MCF 10A (cell line): ENCODE measurements at regions not wholly inside any gene's neighbourhood (a gene's known extent, or its start where the extent isn't known, plus 50 kb on each side); places are given as distances from the start of the nearest gene placed in this dataset.
A peak's percentile ranks its signal among the peaks of the same experiment; 100 is the strongest.

Experiments
- BruUV-seq: library from RNA; stranded (reverse); fragments of 400-500 nt; replicated peaks from 2 replicates; lab custom pipeline; 2021; lab: Mats Ljungman, UMichigan
- CTCF ChIA-PET: fragments of 300-600 bp; sonication (Branson Sonifier 250); formaldehyde crosslinking; extraction: SDS; loops from one replicate; lab custom pipeline; 2021; ENCODE audit warnings: antibody characterized with exemption, inconsistent platforms; lab: Yijun Ruan, JAX
- POLR2A ChIA-PET: fragments of 300-600, 350-650 bp; sonication (Branson Sonifier 250); formaldehyde crosslinking; extraction: SDS; loops from one replicate; lab custom pipeline; 2020; ENCODE audit warnings: antibody characterized with exemption, inconsistent platforms; lab: Yijun Ruan, JAX
- DNase-seq: peaks from one replicate; pipeline ENCODE4 v3.0.0-alpha.2; 2018; ENCODE audit not compliant: unreplicated experiment
- H3K27ac Mint-ChIP-seq: one replicate; pipeline ENCODE4 v1.8.0; 2022; ENCODE audit warnings: mild to moderate bottlenecking, low read depth, mixed read lengths; ENCODE audit not compliant: unreplicated experiment
- H3K27me3 Mint-ChIP-seq: one replicate; pipeline ENCODE4 v1.8.0; 2022; ENCODE audit warnings: mixed read lengths; ENCODE audit not compliant: insufficient read depth, unreplicated experiment
- H3K36me3 Mint-ChIP-seq: one replicate; pipeline ENCODE4 v1.8.0; 2022; ENCODE audit warnings: mild to moderate bottlenecking, moderate library complexity, mixed read lengths; ENCODE audit not compliant: insufficient read depth, unreplicated experiment
- H3K4me1 Mint-ChIP-seq: one replicate; pipeline ENCODE4 v1.8.0; 2022; ENCODE audit warnings: mixed read lengths; ENCODE audit not compliant: insufficient read depth, unreplicated experiment
- H3K4me3 Mint-ChIP-seq: one replicate; pipeline ENCODE4 v1.8.0; 2022; ENCODE audit warnings: mild to moderate bottlenecking, moderate library complexity, mixed read lengths; ENCODE audit not compliant: unreplicated experiment
- H3K9me3 Mint-ChIP-seq: one replicate; pipeline ENCODE4 v1.8.0; 2022; ENCODE audit warnings: mixed read lengths; ENCODE audit not compliant: unreplicated experiment
- intact Hi-C: fragments of 100-400 bp; cut with micrococcal nuclease; formaldehyde crosslinking; loops from 2 replicates; pipeline ENCODE4 v1.14.1; 2022
- TF ChIP-seq, protein P1 (sequence below): fragments of 200-600 bp; IDR thresholded peaks from one replicate; pipeline ENCODE4 v1.8.0; 2022; ENCODE audit warnings: antibody characterized with exemption, mild to moderate bottlenecking; ENCODE audit not compliant: unreplicated experiment

DNA sequence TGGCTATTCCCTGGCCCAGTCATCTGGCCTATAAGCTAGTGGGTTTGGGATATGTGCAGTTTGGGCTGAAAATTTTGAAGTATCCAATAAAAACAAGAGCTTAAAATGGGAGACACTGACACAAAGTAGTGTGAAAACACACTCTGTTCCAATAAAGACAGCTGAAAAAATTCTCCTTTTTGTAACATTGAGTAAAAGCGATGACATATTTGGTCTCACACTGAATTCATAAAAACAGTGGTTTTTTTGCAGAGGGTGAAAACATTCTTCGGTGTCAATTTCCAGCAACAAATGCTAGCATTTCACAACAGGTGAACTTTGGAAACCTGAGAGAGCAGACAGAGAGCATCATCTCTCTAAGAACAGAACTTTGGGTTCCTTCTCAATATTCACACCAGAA is 142.2 kb downstream of the OSR1 start:
- Mint-ChIP-seq H3K9me3 (no peaks in the 10 kb centered on the region), H3K36me3 (no peaks in the 10 kb centered on the region), H3K4me3 (no peak overlapping the region), H3K4me1 (peaks cover 11% of the 10 kb centered on the region), H3K27ac (no peak overlapping the region), H3K27me3 (no peaks in the 10 kb centered on the region)
- no TSS peak for BruUV-seq
- ChIA-PET POLR2A (interaction anchor here (1.3 to 1.4 kb wide), 4 partner anchors 9 to 19 kb away, joined by 3 to 5 read pairs (median 4); no protein-coding TSS in a partner anchor), CTCF (interaction anchor here (1.0 kb wide), 1 partner anchor 133 kb away, joined by 3 read pairs; no protein-coding TSS in a partner anchor)
- intact Hi-C loops, result no loop called here
- TF ChIP-seq, protein P1, sequence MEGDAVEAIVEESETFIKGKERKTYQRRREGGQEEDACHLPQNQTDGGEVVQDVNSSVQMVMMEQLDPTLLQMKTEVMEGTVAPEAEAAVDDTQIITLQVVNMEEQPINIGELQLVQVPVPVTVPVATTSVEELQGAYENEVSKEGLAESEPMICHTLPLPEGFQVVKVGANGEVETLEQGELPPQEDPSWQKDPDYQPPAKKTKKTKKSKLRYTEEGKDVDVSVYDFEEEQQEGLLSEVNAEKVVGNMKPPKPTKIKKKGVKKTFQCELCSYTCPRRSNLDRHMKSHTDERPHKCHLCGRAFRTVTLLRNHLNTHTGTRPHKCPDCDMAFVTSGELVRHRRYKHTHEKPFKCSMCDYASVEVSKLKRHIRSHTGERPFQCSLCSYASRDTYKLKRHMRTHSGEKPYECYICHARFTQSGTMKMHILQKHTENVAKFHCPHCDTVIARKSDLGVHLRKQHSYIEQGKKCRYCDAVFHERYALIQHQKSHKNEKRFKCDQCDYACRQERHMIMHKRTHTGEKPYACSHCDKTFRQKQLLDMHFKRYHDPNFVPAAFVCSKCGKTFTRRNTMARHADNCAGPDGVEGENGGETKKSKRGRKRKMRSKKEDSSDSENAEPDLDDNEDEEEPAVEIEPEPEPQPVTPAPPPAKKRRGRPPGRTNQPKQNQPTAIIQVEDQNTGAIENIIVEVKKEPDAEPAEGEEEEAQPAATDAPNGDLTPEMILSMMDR, result no peak
- no peak for DNase-seq

DNA sequence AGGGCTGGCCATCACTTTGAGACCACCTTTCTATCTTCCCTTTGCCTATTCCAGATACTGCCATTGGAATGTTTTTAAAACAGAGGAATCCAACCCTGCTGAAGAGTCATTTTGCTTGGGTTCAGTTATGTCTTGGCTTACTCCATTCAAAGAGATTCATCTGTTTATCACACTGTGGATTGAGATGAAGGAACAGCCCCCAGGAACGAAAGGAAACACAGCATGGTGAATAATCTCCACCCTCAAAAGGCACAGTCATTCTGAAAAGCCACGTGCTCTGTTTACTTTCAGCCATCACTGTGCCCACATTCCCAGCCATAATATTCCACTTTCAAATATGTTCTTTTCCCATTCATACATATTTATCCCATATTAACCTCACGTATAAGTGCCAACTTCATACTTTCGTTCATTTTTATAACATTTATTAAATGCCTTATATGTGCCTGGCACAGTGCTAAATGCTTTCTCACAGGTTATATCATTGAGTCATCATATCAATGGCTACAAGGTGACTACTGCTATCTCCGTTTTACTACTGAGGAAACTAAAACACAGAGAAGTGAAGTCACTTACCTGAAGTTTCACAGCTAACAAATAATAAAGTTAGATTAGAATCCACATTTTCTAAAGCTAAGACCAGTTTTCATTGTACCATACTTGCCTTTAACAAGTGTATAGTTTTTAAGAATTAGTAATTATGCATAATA is 143.6 kb downstream of the OSR1 start:
- POLR2A ChIA-PET, result interaction anchor here (0.8 to 1.4 kb wide), 3 partner anchors 14 to 132 kb away, joined by 3 read pairs; no protein-coding TSS in a partner anchor
- TF ChIP-seq, protein P1, result no peak
- no peaks in the 10 kb centered on the region for H3K9me3 Mint-ChIP-seq
- no peaks in the 10 kb centered on the region for H3K27me3 Mint-ChIP-seq
- H3K4me3 Mint-ChIP-seq, result no peak overlapping the region
- intact Hi-C loops, result no loop called here
- CTCF ChIA-PET, result interaction anchor here (1.0 kb wide), 1 partner anchor 19 kb away, joined by 3 read pairs; no protein-coding TSS in a partner anchor
- no peaks in the 10 kb centered on the region for H3K36me3 Mint-ChIP-seq
- H3K27ac Mint-ChIP-seq, result no peak overlapping the region
- DNase-seq, result no peak
- no TSS peak for BruUV-seq
- H3K4me1 Mint-ChIP-seq, result peaks cover 11% of the 10 kb centered on the region

GRCh38 chr2:19209575-19210341 is 148.7 kb downstream of the OSR1 start:
- ChIA-PET POLR2A (interaction anchor here (0.7 to 1.0 kb wide), 2 partner anchors 26 to 128 kb away, joined by 3 read pairs; no protein-coding TSS in a partner anchor), CTCF (interaction anchor here (0.6 kb wide), 3 partner anchors 21 to 507 kb away, joined by 3 to 4 read pairs (median 3); no protein-coding TSS in a partner anchor)
- TF ChIP-seq, protein P1, result no peak
- Mint-ChIP-seq H3K9me3 (no peaks in the 10 kb centered on the region), H3K4me1 (no peaks in the 10 kb centered on the region), H3K27me3 (no peaks in the 10 kb centered on the region), H3K27ac (peak overlapping the region; percentile 54), H3K36me3 (no peaks in the 10 kb centered on the region), H3K4me3 (no peak overlapping the region)
- no peak for DNase-seq
- intact Hi-C loops, result no loop called here
- BruUV-seq, result no TSS peak
